Testis (tissue), 2 donors: ENCODE measurements at regions not wholly inside any gene's neighbourhood (a gene's known extent, or its start where the extent isn't known, plus 50 kb on each side); places are given as distances from the start of the nearest gene placed in this dataset.
"Not testable (repeated sequence)": the region's sequence is repeated elsewhere in the genome, so short reads cannot be mapped to it uniquely, and the experiment has no call there.

Experiments
- DNase-seq: peaks from one replicate; pipeline ENCODE4 v3.0.0-alpha.2; 2019
- H3K27ac ChIP-seq, 2 donors: fragments of 200-600 bp; sonication (generic); one replicate each; pipeline ENCODE4 v1.5.1; 2019
- H3K27me3 ChIP-seq: fragments of 200-600 bp; sonication (generic); one replicate; pipeline ENCODE4 v1.5.1; 2019
- H3K36me3 ChIP-seq: fragments of 200-600 bp; sonication (generic); one replicate; pipeline ENCODE4 v1.5.1; 2017; ENCODE audit warnings: low read depth; ENCODE audit errors: missing control alignments
- H3K4me1 ChIP-seq: fragments of 200-600 bp; sonication (generic); one replicate; pipeline ENCODE4 v1.5.1; 2019
- H3K4me3 ChIP-seq, 2 donors: fragments of 200-600 bp; sonication (generic); one replicate each; pipeline ENCODE4 v1.5.1; 2017 to 2019
- H3K9me3 ChIP-seq: fragments of 200-600 bp; sonication (generic); one replicate; pipeline ENCODE4 v1.5.1; 2017
- CTCF ChIP-seq, 3 experiments: fragments of 450-650 bp in 2 of 3; fragments of 200-600 bp in 1 of 3; sonication (generic) in 1 of 3; IDR thresholded peaks; one replicate each; pipeline ENCODE4 v1.5.1; 2016 to 2019; ENCODE audit warnings: antibody characterized with exemption in 3 of 3, mild to moderate bottlenecking in 2 of 3, moderate library complexity in 1 of 3
- POLR2A ChIP-seq: fragments of 450-650 bp; IDR thresholded peaks from one replicate; pipeline ENCODE4 v1.6.1; 2017; ENCODE audit warnings: antibody characterized with exemption, mild to moderate bottlenecking, moderate library complexity
- WGBS, 2 donors: methylation state at CpG; one replicate each; pipeline ENCODE4 v1.1.5; 2018; 5-methylcytosine and 5-hydroxymethylcytosine counted together
- intact Hi-C: fragments of 100-400 bp; cut with DNase I; formaldehyde crosslinking; loops from one replicate; pipeline ENCODE4 v1.15.1; 2023; ENCODE audit warnings: low total_unique reads

DNA sequence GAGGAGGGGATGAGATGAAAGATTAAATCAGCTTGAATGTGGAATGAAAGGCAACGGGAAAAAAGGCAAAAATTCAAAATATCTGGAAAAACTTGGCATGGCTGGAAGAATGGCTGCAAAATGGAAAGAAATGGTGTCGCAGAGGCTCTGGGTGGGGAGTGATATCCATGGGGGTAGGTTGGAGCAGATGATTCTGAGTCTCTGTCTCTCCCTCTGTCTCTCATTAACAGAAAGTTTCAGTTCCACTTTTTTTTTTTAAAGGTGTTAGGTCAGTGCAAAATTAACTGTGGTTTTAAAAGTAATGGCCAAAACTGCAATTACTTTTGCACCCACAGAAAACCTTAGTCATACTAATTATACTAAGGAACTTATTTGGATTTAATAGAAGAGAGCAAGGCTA is 931.1 kb upstream of the USP9Y start:
- 46 to 68% methylated on average over 2 of the region's 2 CpGs for WGBS, 2 donors
- H3K4me3 ChIP-seq: no peak overlapping the region
- intact Hi-C loops: no loop called here
- no peak overlapping the region for H3K27ac ChIP-seq
- no peaks in the 10 kb centered on the region for H3K27me3 ChIP-seq
- H3K4me1 ChIP-seq: no peaks in the 10 kb centered on the region
- TF ChIP-seq POLR2A (no peak), CTCF (IDR thresholded peaks at IDR 0.05) (no peak)
- H3K36me3 ChIP-seq: no peaks in the 10 kb centered on the region
- no peaks in the 10 kb centered on the region for H3K9me3 ChIP-seq
- no peak for DNase-seq

DNA sequence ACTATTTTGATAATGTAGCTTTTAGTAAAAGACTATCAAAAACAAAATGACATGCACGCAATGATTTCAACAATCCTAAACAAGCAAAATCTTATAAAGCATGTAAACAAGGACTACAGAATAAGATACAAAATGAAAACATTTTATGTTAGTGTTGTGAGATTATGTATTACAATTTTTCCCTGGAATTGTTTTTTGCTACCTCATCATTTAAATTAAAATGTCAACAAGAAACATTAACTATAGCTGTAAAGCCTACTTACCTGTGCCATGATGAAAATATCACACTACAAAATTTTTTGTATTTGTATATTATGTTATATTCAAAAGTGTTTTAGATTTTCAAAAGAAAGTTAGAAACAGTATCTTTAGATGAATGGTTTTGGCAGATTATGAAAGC is 921.3 kb upstream of the USP9Y start:
- H3K9me3 ChIP-seq, H3K27me3 ChIP-seq, H3K4me1 ChIP-seq, H3K4me3 ChIP-seq, H3K27ac ChIP-seq, DNase-seq, intact Hi-C loops, H3K36me3 ChIP-seq: not testable (repeated sequence)
- 41% methylated on average over 1 of the region's 1 CpG; no CpG with 5 or more reads in 1 of the 2 donors for WGBS, 2 donors

- H3K9me3 ChIP-seq, H3K27ac ChIP-seq, H3K4me1 ChIP-seq, H3K36me3 ChIP-seq, intact Hi-C loops, H3K4me3 ChIP-seq, H3K27me3 ChIP-seq: not testable (repeated sequence)
- peak; percentile 12 for DNase-seq
- WGBS, 2 donors: 35 to 83% methylated on average over 2 to 4 of the region's 13 CpGs
These were observed 912.0 kb upstream of the USP9Y start for GRCh38 chrY:11789057-11789456.

- H3K36me3 ChIP-seq, H3K27me3 ChIP-seq, H3K9me3 ChIP-seq, H3K27ac ChIP-seq, intact Hi-C loops, H3K4me1 ChIP-seq, DNase-seq, H3K4me3 ChIP-seq: not testable (repeated sequence)
- 60 to 67% methylated on average over 4 to 6 of the region's 6 CpGs for WGBS, 2 donors
These were observed 877.3 kb upstream of the USP9Y start for GRCh38 chrY:11823752-11824151.

DNA sequence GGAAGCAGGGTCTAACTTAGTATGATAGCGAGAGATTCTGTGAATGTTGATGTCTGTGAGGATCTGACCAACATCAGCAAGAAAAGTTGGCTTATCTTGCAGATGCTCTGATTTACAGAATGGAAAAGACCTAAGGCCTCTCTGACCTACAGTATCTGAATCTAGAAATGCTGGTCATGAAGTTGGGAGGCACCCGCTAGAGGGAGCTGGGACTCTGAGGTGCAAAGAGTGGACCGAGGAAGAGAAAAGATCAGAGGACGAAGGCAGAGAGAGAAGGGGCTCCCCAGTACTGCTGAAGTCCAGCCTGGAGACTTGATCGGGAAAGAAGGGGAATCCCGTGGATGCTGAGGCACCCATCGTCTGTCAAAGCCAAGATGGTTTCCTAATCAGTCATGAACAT is 866.8 kb upstream of the USP9Y start:
- H3K27ac ChIP-seq, intact Hi-C loops, H3K4me3 ChIP-seq, H3K9me3 ChIP-seq, H3K27me3 ChIP-seq, H3K4me1 ChIP-seq, H3K36me3 ChIP-seq: not testable (repeated sequence)
- DNase-seq: peak; percentile 29
- WGBS, 2 donors: 64 to 71% methylated on average over 7 of the region's 7 CpGs
